Ammon's horn (tissue), 1 donor: ENCODE measurements at regions not wholly inside any gene's neighbourhood (a gene's known extent, or its start where the extent isn't known, plus 50 kb on each side); places are given as distances from the start of the nearest gene placed in this dataset.

ENCODE experiments used
- DNase-seq: peaks from one replicate; pipeline ENCODE4 v3.0.0-alpha.2; 2016; ENCODE audit warnings: low spot score

DNA sequence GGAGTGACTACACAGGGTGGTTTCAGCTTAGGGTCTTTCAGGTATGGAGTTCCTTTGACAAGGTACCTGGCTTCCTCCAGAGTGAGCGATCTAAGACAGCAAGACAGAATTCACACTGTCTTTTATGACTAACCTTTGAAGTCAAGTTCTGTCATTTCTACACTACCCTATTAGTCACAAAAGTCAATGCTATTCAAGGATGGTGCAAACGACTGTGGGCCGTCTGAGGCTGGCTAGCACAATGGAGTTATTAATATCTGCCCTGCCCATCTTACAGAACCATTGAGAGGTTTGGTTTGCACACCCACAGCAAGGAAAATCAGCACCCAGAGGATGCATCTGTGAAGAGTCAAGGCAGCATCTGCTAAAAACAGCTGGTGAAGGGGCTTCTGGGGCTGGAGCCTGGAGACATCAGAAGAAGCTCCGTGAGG is 62.9 kb upstream of the XCR1 start:
- no peak for DNase-seq

GRCh38 chr3:46089237-46090011 is 62.1 kb upstream of the XCR1 start:
- peak; percentile 78 for DNase-seq

- DNase-seq = peak; percentile 60
Observed at GRCh38 chr3:46087871-46088270, 60.6 kb upstream of the XCR1 start.

GRCh38 chr3:46086986-46087385 is 59.7 kb upstream of the XCR1 start:
- no peak for DNase-seq

DNA sequence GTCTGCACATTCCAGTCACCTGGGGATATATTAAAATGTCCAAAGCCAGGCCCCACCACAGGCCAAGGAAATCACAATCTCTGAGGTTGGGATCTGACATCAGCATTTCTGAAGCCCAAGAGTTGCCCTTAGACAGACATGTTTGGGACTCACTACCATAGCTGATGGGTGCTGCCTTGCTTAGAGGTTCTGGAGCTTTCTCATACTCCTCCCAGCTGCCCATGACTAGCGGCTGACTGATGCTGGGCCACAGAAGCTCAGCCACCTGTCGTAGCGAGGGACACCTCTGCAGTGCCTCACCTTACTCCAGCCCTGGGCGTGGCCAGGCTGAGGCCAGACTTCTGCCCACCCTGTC is 58.8 kb upstream of the XCR1 start:
- no peak for DNase-seq

GRCh38 chr3:46085421-46086082 is 58.3 kb upstream of the XCR1 start:
- no peak for DNase-seq

DNA sequence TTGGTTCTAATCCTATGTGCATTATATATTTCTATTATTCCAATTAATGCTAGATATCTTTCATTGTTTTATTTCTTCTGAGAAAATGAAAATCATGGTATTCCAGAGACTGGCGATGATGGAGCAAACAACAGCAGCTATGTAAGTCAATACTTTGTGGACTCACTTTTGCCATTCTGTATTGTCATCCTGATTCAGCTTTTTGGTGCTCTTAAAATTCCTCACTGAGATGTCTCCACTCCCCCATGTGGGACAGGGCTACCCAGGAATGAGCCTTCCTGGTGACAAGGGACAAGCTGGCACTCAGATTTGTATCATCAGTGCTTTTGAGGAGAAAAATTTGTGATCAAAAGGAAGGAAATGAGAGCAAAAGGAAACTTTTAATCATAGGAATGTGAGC is 56.7 kb upstream of the XCR1 start:
- no peak for DNase-seq

- no peak for DNase-seq
Observed at GRCh38 chr3:46082849-46083248, 55.6 kb upstream of the XCR1 start.

- no peak for DNase-seq
Observed at GRCh38 chr3:46082021-46082420, 54.7 kb upstream of the XCR1 start.

GRCh38 chr3:46080969-46081345 is 53.7 kb upstream of the XCR1 start:
- no peak for DNase-seq

GRCh38 chr3:46080124-46080968 is 53.1 kb upstream of the XCR1 start:
- DNase-seq = no peak

DNA sequence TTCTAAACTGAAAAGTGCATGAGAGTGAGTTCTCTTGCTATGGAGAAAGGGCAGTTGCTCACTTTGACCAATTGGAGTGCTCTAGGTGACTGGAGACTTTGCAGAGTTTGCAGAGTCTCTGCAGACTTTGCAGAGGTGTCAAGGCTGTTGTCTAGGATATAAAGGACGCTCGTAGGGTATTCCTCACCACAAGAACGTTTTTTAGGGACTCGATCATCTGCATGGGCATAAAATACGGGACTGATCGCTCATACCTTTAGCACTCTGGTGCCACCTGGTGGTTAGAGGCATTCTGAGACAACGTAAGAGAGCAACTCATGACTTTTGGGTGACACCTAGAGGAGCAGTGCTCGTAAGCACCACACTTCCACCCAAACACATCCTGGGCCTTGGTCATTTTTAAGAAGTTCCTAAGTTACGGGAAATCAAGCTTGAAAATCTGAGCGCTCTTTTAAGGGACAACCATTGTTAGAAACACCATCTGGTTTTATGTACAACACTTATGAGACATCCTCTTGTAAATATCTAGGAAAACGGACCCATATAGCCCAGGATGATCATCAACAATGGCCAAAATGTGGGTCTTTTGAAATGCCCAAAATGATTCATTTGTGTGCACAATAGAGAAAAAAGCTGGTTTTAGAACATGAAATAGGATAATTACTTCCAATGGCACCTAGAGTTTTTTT is 51.6 kb upstream of the XCR1 start:
- DNase-seq = peak; percentile 96
